SK-N-SH treated with all-trans-retinoic acid at 6 μM for 48 hours (cell line): ENCODE measurements at regions not wholly inside any gene's neighbourhood (a gene's known extent, or its start where the extent isn't known, plus 50 kb on each side); places are given as distances from the start of the nearest gene placed in this dataset.

ENCODE experiments used
- BACH2 ChIP-seq: fragments of 250-450 bp; sonication (Bioruptor Pico); IDR thresholded peaks from 2 replicates; pipeline ENCODE4 v1.9.0; 2021; ENCODE audit warnings: mild to moderate bottlenecking, borderline replicate concordance
- PATZ1 ChIP-seq: fragments of 250-450 bp; sonication (Bioruptor Pico); IDR thresholded peaks from 2 replicates; pipeline ENCODE4 v1.8.0; 2020; ENCODE audit warnings: mild to moderate bottlenecking, moderate library complexity, borderline replicate concordance
- POU6F1 ChIP-seq: fragments of 250-450 bp; sonication (Bioruptor Pico); IDR thresholded peaks from 2 replicates; pipeline ENCODE4 v1.8.0; 2021; ENCODE audit warnings: low read depth, mild to moderate bottlenecking, moderate library complexity, borderline replicate concordance
- RARB ChIP-seq: fragments of 250-450 bp; sonication (Bioruptor Pico); IDR thresholded peaks from 2 replicates; pipeline ENCODE4 v1.8.0; 2021; ENCODE audit warnings: mild to moderate bottlenecking, moderate library complexity
- ZC3H10 ChIP-seq: fragments of 250-450 bp; sonication (Bioruptor Pico); IDR thresholded peaks from 2 replicates; pipeline ENCODE4 v1.5.1; 2021; ENCODE audit warnings: mild to moderate bottlenecking, moderate library complexity
- ZFP3 ChIP-seq: fragments of 250-450 bp; sonication (Bioruptor Pico); IDR thresholded peaks from 2 replicates; pipeline ENCODE4 v1.5.0; 2020; ENCODE audit warnings: mild to moderate bottlenecking, moderate library complexity
- ZFP30 ChIP-seq: fragments of 450-650 bp; formaldehyde crosslinking; IDR thresholded peaks from 2 replicates; pipeline ENCODE4 v1.5.0; 2022; ENCODE audit warnings: mild to moderate bottlenecking, moderate library complexity

GRCh38 chr11:104763930-104764709 lies 134.1 kb downstream of the CASP12 start:
- TF ChIP-seq PATZ1 (CRISPR knock-in tag), result no peak
- TF ChIP-seq ZFP30 (CRISPR knock-in tag), result no peak
- no peak for TF ChIP-seq RARB
- no peak for TF ChIP-seq POU6F1 (CRISPR knock-in tag)
- no peak for TF ChIP-seq ZFP3 (CRISPR knock-in tag)
- TF ChIP-seq ZC3H10 (CRISPR knock-in tag), result no peak
- TF ChIP-seq BACH2 (CRISPR knock-in tag), result no peak
